ENCODE measurements at regions not wholly inside any gene's neighbourhood (a gene's known extent, or its start where the extent isn't known, plus 50 kb on each side); places are given as distances from the start of the nearest gene placed in this dataset.
A peak's percentile ranks its signal among the peaks of the same experiment; 100 is the strongest.

GRCh38 chr11:27277843-27278242 is 85.2 kb downstream of the CCDC34 start:
- no peak for DNase-seq
- H3K4me1 Mint-ChIP-seq: no peaks in the 10 kb centered on the region
- POLR2A ChIA-PET: no interaction called here
- H3K36me3 ChIP-seq (ENCODE audit: control insufficient read depth in 2 of 3, insufficient read depth in 3 of 3, low read length in 3 of 3): no peaks in the 10 kb centered on the region
- no peak for ATAC-seq
- H3K27me3 ChIP-seq (ENCODE audit: control insufficient read depth in 2 of 2, insufficient read depth in 2 of 2, low read length in 2 of 2): no peaks in the 10 kb centered on the region
- peak overlapping the region in 1 of 9 donors; percentile 39 for H3K27ac Mint-ChIP-seq
- no peaks in the 10 kb centered on the region for H3K4me1 ChIP-seq (ENCODE audit: control insufficient read depth in 2 of 2, insufficient read depth in 2 of 2, low read length in 2 of 2)
- H3K4me3 ChIP-seq (ENCODE audit: low read length): no peak overlapping the region
- peaks cover 0 to 6% (median 0%) of the 10 kb centered on the region in 11 donors for H3K9me3 Mint-ChIP-seq
- H3K4me3 Mint-ChIP-seq: no peak overlapping the region
- H3K36me3 Mint-ChIP-seq: no peaks in the 10 kb centered on the region
- H3K27me3 Mint-ChIP-seq: peaks cover 0 to 43% (median 19%) of the 10 kb centered on the region in 5 donors
- no peak overlapping the region for H3K27ac ChIP-seq (ENCODE audit: low read depth, low read length)
- no peaks in the 10 kb centered on the region for H3K9me3 ChIP-seq (ENCODE audit: control insufficient read depth in 2 of 3, low read length in 3 of 3)
- intact Hi-C loops (cut with micrococcal nuclease): no loop called here
- CTCF ChIA-PET: no interaction called here

- no peak overlapping the region for H3K27ac ChIP-seq (ENCODE audit: low read depth, low read length)
- no peaks in the 10 kb centered on the region for H3K27me3 ChIP-seq (ENCODE audit: control insufficient read depth in 2 of 2, insufficient read depth in 2 of 2, low read length in 2 of 2)
- Mint-ChIP-seq H3K4me3 (no peak overlapping the region), H3K9me3 (peaks cover 0 to 15% (median 5%) of the 10 kb centered on the region in 11 donors), H3K36me3 (no peaks in the 10 kb centered on the region), H3K27me3 (peaks cover 0 to 53% (median 19%) of the 10 kb centered on the region in 5 donors), H3K27ac (no peak overlapping the region), H3K4me1 (no peaks in the 10 kb centered on the region)
- ChIA-PET POLR2A (no interaction called here), CTCF (no interaction called here)
- no peaks in the 10 kb centered on the region for H3K36me3 ChIP-seq (ENCODE audit: control insufficient read depth in 2 of 3, insufficient read depth in 3 of 3, low read length in 3 of 3)
- H3K9me3 ChIP-seq (ENCODE audit: control insufficient read depth in 2 of 3, low read length in 3 of 3): no peaks in the 10 kb centered on the region
- no peak overlapping the region for H3K4me3 ChIP-seq (ENCODE audit: low read length)
- H3K4me1 ChIP-seq (ENCODE audit: control insufficient read depth in 2 of 2, insufficient read depth in 2 of 2, low read length in 2 of 2): no peaks in the 10 kb centered on the region
- intact Hi-C loops (cut with micrococcal nuclease): no loop called here
- ATAC-seq (no peak), DNase-seq (no peak)
Observed at GRCh38 chr11:27276141-27276540, 86.9 kb downstream of the CCDC34 start.

- no peak overlapping the region for H3K27ac Mint-ChIP-seq
- Histone ChIP-seq H3K9me3 (ENCODE audit: control insufficient read depth in 2 of 3, low read length in 3 of 3) (no peaks in the 10 kb centered on the region), H3K4me3 (ENCODE audit: low read length) (no peak overlapping the region), H3K27me3 (ENCODE audit: control insufficient read depth in 2 of 2, insufficient read depth in 2 of 2, low read length in 2 of 2) (no peaks in the 10 kb centered on the region), H3K36me3 (ENCODE audit: control insufficient read depth in 2 of 3, insufficient read depth in 3 of 3, low read length in 3 of 3) (no peaks in the 10 kb centered on the region), H3K4me1 (ENCODE audit: control insufficient read depth in 2 of 2, insufficient read depth in 2 of 2, low read length in 2 of 2) (no peaks in the 10 kb centered on the region), H3K27ac (ENCODE audit: low read depth, low read length) (no peak overlapping the region)
- H3K9me3 Mint-ChIP-seq: peaks cover 0 to 25% (median 5%) of the 10 kb centered on the region in 11 donors
- H3K36me3 Mint-ChIP-seq: no peaks in the 10 kb centered on the region
- H3K4me1 Mint-ChIP-seq: no peaks in the 10 kb centered on the region
- no peak for DNase-seq
- no peak overlapping the region for H3K4me3 Mint-ChIP-seq
- peaks cover 0 to 48% (median 15%) of the 10 kb centered on the region in 5 donors for H3K27me3 Mint-ChIP-seq
- intact Hi-C loops (cut with micrococcal nuclease): no loop called here
- no peak for ATAC-seq
- ChIA-PET POLR2A (no interaction called here), CTCF (no interaction called here)
Observed at GRCh38 chr11:27274854-27275395, 88.1 kb downstream of the CCDC34 start.

DNA sequence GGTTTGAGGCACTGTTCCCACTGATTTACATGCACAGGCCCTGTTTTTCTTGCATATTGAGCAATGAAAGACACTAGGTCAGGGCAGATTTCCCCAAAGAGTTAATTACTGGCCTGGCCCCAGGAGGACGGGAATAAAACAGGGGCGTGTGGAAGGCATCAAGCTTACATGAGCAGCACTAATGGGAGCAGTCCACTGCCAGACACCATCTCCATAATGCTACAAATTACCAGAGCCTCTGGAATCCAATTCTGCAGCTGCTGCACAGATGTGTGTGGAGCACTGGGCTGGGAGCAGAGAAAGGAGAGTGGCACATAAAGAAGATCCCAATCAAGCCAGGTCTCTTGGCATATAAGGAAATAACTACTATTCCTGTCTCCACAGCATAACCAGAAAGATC is 96.9 kb downstream of the CCDC34 start:
- H3K4me3 Mint-ChIP-seq: no peak overlapping the region
- Histone ChIP-seq H3K4me1 (ENCODE audit: control insufficient read depth in 2 of 2, insufficient read depth in 2 of 2, low read length in 2 of 2) (no peaks in the 10 kb centered on the region), H3K27me3 (ENCODE audit: control insufficient read depth in 2 of 2, insufficient read depth in 2 of 2, low read length in 2 of 2) (peaks cover 0 to 3% of the 10 kb centered on the region in 2 donors), H3K9me3 (ENCODE audit: control insufficient read depth in 2 of 3, low read length in 3 of 3) (no peaks in the 10 kb centered on the region), H3K36me3 (ENCODE audit: control insufficient read depth in 2 of 3, insufficient read depth in 3 of 3, low read length in 3 of 3) (no peaks in the 10 kb centered on the region), H3K27ac (ENCODE audit: low read depth, low read length) (no peak overlapping the region), H3K4me3 (ENCODE audit: low read length) (no peak overlapping the region)
- no peak for DNase-seq
- no peak for ATAC-seq
- POLR2A ChIA-PET: no interaction called here
- CTCF ChIA-PET: no interaction called here
- peaks cover 0 to 26% (median 6%) of the 10 kb centered on the region in 11 donors for H3K9me3 Mint-ChIP-seq
- H3K36me3 Mint-ChIP-seq: no peaks in the 10 kb centered on the region
- intact Hi-C loops (cut with micrococcal nuclease): no loop called here
- no peaks in the 10 kb centered on the region for H3K4me1 Mint-ChIP-seq
- peaks cover 0 to 12% (median under 1%) of the 10 kb centered on the region in 5 donors for H3K27me3 Mint-ChIP-seq
- no peak overlapping the region for H3K27ac Mint-ChIP-seq

DNA sequence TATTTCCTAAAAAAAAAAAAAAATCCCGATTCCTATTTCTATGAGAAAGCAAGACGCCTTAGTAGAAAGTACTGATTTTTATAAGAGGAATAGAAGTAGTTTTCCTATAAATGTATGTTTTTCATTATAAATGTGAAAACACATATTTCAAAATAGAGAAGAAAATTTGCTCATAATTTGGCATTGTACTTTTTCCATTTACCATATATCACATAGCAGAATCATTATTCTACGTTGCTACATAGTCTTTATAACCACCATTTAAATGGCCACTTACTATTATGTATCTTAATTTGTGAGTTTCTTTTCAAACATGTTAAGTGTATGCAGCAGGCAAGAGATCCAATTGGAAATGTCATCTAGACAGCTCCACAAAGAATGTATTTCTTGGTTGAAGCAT is 99.0 kb downstream of the CCDC34 start:
- CTCF ChIA-PET: no interaction called here
- H3K36me3 ChIP-seq (ENCODE audit: control insufficient read depth in 2 of 3, insufficient read depth in 3 of 3, low read length in 3 of 3): no peaks in the 10 kb centered on the region
- no peaks in the 10 kb centered on the region for H3K9me3 ChIP-seq (ENCODE audit: control insufficient read depth in 2 of 3, low read length in 3 of 3)
- no peak overlapping the region for H3K27ac ChIP-seq (ENCODE audit: low read depth, low read length)
- intact Hi-C loops (cut with micrococcal nuclease): no loop called here
- DNase-seq: no peak
- H3K36me3 Mint-ChIP-seq: no peaks in the 10 kb centered on the region
- peaks cover 0 to 8% (median 0%) of the 10 kb centered on the region in 11 donors for H3K9me3 Mint-ChIP-seq
- peaks cover 0 to 13% (median 6%) of the 10 kb centered on the region in 5 donors for H3K27me3 Mint-ChIP-seq
- no peak overlapping the region for H3K4me3 Mint-ChIP-seq
- ATAC-seq: no peak
- no peaks in the 10 kb centered on the region for H3K4me1 ChIP-seq (ENCODE audit: control insufficient read depth in 2 of 2, insufficient read depth in 2 of 2, low read length in 2 of 2)
- H3K4me1 Mint-ChIP-seq: no peaks in the 10 kb centered on the region
- peaks cover 0 to 3% of the 10 kb centered on the region in 2 donors for H3K27me3 ChIP-seq (ENCODE audit: control insufficient read depth in 2 of 2, insufficient read depth in 2 of 2, low read length in 2 of 2)
- POLR2A ChIA-PET: no interaction called here
- H3K27ac Mint-ChIP-seq: no peak overlapping the region
- no peak overlapping the region for H3K4me3 ChIP-seq (ENCODE audit: low read length)

DNA sequence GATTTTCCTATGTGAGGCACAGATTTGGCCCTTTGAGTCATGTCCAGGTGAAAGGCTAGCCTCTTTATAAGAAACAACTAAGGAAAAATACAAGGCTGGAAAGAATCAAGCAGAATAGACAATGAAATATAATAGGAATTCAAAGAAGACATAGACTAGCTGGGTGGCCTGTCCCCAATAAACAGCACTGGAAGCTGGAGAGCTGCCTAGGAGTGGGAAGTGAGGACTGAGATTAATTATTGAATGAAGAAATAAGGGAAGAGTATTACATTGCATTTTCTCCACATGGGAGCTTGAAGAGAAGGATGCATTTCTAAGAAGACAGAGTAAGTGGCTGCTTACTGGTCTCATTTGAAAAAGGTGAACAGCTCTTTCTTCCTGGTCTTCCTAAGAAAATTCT is 100.0 kb downstream of the CCDC34 start:
- peaks cover 0 to 20% (median 12%) of the 10 kb centered on the region in 5 donors for H3K27me3 Mint-ChIP-seq
- H3K9me3 ChIP-seq (ENCODE audit: control insufficient read depth in 2 of 3, low read length in 3 of 3): no peaks in the 10 kb centered on the region
- H3K4me1 Mint-ChIP-seq: no peaks in the 10 kb centered on the region
- peaks cover 0 to 4% (median 0%) of the 10 kb centered on the region in 11 donors for H3K9me3 Mint-ChIP-seq
- ChIA-PET CTCF (no interaction called here), POLR2A (no interaction called here)
- H3K4me3 Mint-ChIP-seq: no peak overlapping the region
- H3K36me3 ChIP-seq (ENCODE audit: control insufficient read depth in 2 of 3, insufficient read depth in 3 of 3, low read length in 3 of 3): no peaks in the 10 kb centered on the region
- peaks cover 0 to 3% of the 10 kb centered on the region in 2 donors for H3K27me3 ChIP-seq (ENCODE audit: control insufficient read depth in 2 of 2, insufficient read depth in 2 of 2, low read length in 2 of 2)
- no peak overlapping the region for H3K4me3 ChIP-seq (ENCODE audit: low read length)
- H3K4me1 ChIP-seq (ENCODE audit: control insufficient read depth in 2 of 2, insufficient read depth in 2 of 2, low read length in 2 of 2): no peaks in the 10 kb centered on the region
- no peak overlapping the region for H3K27ac Mint-ChIP-seq
- intact Hi-C loops (cut with micrococcal nuclease): no loop called here
- ATAC-seq: no peak
- no peak for DNase-seq
- no peaks in the 10 kb centered on the region for H3K36me3 Mint-ChIP-seq
- H3K27ac ChIP-seq (ENCODE audit: low read depth, low read length): no peak overlapping the region

DNA sequence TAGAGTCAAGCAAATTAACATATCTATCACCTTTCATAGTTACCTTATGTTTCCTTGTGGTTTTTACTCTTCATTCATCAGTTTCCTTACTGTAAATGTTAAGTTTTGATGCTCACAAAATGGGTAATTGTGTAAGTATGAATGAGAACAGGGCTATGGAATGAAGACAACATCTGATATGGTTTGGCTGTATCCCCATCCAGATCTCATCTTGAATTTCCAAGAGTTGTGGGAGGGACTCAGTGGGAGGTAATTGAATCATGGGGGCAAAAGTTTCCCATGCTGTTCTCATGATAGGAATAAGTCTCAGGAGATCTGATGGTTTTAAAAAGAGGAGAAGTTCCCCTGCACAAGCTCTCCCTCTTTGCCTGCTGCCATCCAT is 107.6 kb downstream of the CCDC34 start:
- intact Hi-C loops (cut with micrococcal nuclease): no loop called here
- no peak overlapping the region for H3K4me3 ChIP-seq (ENCODE audit: low read length)
- H3K36me3 ChIP-seq (ENCODE audit: control insufficient read depth in 2 of 3, insufficient read depth in 3 of 3, low read length in 3 of 3): no peaks in the 10 kb centered on the region
- no peak overlapping the region for H3K27ac ChIP-seq (ENCODE audit: low read depth, low read length)
- ChIA-PET CTCF (no interaction called here), POLR2A (no interaction called here)
- no peak overlapping the region for H3K4me3 Mint-ChIP-seq
- ATAC-seq (no peak), DNase-seq (no peak)
- H3K27me3 ChIP-seq (ENCODE audit: control insufficient read depth in 2 of 2, insufficient read depth in 2 of 2, low read length in 2 of 2): peaks cover 0 to 3% of the 10 kb centered on the region in 2 donors
- H3K27me3 Mint-ChIP-seq: peaks cover 0 to 50% (median 29%) of the 10 kb centered on the region in 5 donors
- no peaks in the 10 kb centered on the region for H3K4me1 Mint-ChIP-seq
- no peak overlapping the region for H3K27ac Mint-ChIP-seq
- peaks cover 0 to 8% (median 0%) of the 10 kb centered on the region in 11 donors for H3K9me3 Mint-ChIP-seq
- H3K36me3 Mint-ChIP-seq: no peaks in the 10 kb centered on the region
- no peaks in the 10 kb centered on the region for H3K9me3 ChIP-seq (ENCODE audit: control insufficient read depth in 2 of 3, low read length in 3 of 3)
- no peaks in the 10 kb centered on the region for H3K4me1 ChIP-seq (ENCODE audit: control insufficient read depth in 2 of 2, insufficient read depth in 2 of 2, low read length in 2 of 2)
